NCI-H2107 treated with DMSO at 0.1 percent for 48 hours (cell line): ENCODE measurements at regions not wholly inside any gene's neighbourhood (a gene's known extent, or its start where the extent isn't known, plus 50 kb on each side); places are given as distances from the start of the nearest gene placed in this dataset.
"Not testable (repeated sequence)": the region's sequence is repeated elsewhere in the genome, so short reads cannot be mapped to it uniquely, and the experiment has no call there.

Experiments used
- DNase-seq: peaks from one replicate; lab custom pipeline; 2025; ENCODE audit not compliant: unreplicated experiment; lab: John Stamatoyannopoulos, UW

DNA sequence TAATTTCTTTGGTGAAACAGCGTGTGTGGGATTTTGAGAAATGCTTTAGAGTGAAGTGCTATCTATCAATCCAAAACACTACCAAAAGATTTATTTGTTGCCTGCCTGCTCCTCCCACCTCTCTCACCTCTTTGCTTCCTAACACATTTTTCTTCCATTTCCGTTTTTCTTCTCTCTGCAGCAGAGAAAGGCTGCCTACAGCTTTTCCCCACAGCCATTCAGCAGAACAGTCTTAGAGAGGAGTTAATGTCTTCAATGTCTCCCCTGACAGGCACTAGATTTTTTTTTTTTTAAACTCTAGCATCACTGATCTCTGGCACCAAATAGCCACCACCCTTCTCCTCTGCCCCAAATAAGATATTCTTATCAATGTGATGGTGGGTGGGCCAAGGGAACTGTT lies 327.8 kb upstream of the MAN1A1 start:
- no peak for DNase-seq

DNA sequence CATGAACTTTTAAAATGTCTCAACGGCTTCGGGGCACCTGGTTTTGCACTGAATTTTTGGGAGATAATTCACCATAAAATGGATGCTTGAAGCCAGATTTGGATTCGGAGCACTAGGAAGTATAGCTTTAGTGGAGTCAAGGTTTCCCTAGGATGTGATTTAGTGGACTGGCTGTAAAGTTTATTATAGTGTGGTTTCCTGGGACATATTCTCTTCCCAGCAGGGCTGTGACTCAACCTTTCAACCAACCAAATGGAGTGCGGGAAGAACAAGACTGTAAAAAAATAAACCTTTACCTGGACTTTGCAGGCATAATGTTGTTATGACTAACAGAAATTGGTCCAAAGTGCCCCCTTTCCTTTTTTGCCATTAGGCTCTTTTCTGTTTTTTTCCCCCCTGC lies 327.4 kb upstream of the MAN1A1 start:
- DNase-seq: no peak

DNA sequence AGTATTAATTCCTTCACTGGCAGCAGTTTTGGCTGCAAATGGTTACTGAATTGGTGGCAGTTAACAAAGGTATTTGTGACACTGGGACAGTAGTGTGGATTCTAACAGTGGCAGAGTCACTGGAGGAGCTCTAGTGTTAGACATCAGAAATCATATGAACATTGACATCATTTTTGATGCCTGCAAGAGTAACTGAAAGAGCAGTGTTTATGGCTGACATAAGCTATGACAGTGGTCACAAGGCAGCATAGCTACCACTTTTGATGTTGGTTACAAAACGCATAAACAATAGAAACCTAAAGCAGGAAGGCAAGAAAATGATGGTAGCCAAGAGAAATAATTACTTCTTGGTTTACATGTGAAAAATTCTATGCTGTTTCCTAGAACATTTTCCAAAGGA lies 326.7 kb upstream of the MAN1A1 start:
- DNase-seq: no peak

DNA sequence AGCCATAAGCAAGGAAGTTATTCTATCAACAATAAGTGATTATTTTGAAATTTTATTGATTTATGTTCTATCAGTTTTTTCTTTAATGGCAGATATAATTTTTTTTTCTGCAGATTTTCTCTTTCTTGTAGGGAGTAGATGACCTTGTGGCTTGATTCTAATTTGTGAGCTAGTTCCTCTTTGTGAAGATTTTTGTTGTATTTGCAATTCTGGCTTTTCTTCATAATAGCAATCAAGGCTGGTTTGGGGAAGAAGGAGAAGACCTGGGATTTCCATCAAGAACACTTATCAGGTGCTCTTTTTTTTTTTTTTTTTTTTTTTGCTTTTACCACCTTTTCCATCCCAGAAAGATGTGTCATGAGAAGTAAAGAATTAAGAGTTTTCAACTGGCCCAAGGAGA lies 324.2 kb upstream of the MAN1A1 start:
- DNase-seq: no peak

DNA sequence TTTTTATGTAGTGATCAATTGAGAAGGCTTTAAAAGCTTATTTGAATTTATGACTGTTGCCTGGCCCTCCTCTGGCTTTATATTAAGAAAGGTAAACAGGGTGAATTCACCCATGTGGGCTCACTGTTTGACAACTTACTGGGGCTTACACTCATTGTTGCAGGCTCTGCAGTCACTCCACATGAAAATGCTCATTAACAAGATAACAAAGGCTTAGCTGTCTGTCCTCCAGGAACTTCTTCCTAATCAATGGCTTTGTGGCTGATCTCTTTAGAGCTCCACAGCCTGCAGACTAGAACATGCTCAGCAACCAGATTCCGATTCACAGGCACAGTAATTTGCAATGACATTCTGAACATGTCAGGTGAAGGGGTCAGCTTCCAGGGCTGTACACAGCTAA lies 323.2 kb upstream of the MAN1A1 start:
- DNase-seq: no peak

DNA sequence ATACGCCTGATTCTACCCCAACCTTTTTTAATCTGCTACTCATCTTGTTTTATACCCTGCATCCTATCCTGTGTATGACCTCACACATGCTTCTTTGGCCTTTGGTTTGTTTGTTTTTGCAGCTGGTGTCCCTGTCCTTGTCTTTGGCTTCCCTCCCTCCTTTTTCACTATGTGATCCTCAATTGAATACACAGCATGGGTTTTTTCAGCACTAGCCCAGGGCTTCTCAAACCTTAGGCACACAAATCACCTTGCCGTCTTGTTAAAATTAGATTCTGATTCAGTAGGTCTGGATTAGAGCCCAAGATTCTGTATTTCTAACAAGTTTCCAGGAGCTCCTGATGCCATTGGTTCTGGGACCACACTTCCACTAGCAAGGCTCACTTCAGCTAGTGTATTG lies 321.5 kb upstream of the MAN1A1 start:
- DNase-seq: no peak

DNA sequence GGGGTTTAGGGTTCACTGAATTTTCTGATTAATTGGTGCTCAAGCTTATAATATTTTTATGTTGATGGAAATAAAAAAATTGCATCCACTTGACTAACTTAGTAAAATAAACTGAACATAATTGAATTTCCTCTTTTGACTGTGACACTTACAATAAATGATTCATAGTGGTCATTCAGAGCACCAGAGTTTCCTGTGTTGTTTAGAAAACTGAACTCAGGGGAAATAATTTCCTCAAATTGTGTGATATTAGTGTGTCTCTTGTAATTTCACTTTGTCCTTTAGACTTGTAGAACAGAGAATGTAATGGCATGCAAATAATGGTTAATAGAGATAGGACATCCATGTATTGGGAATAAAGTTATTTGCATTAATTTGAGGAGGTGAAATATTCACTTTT lies 319.7 kb upstream of the MAN1A1 start:
- no peak for DNase-seq

DNA sequence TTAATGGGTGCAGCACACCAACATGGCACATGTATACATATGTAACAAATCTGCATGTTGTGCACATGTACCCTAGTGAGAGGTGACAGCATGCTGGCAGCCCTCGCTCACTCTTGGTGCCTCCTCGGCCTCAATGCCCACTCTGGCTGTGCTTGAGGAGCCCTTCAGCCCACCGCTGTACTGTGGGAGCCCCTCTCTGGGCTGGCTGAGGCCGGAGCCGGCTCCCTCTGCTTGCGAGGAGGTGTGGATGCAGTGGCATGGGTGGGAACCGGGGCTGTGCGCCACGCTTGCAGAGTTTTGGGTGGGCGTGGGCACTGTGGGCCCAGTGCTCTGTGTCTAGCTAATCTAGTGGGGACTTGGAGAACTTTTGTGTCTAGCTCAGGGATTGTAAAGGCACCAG lies 315.9 kb upstream of the MAN1A1 start:
- DNase-seq: not testable (repeated sequence)

DNA sequence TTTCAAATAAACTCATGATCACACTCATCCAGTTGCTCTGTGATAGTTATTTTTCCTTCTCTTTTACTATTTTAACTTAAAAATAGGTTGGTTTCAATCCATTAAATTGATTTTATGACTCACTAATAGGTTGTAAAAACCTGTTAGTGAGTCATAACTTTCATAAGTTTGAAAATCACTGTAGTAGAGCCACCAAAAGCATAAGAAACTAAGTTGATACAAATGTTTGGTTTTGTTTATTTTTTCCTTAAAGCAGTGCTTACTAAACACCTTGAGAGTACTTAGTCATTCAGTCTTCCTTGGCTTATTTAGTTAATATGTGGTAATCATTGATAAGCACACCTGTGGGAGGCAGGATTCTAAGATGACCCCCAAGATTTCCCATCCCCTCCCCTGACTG lies 312.1 kb upstream of the MAN1A1 start:
- DNase-seq: no peak

DNA sequence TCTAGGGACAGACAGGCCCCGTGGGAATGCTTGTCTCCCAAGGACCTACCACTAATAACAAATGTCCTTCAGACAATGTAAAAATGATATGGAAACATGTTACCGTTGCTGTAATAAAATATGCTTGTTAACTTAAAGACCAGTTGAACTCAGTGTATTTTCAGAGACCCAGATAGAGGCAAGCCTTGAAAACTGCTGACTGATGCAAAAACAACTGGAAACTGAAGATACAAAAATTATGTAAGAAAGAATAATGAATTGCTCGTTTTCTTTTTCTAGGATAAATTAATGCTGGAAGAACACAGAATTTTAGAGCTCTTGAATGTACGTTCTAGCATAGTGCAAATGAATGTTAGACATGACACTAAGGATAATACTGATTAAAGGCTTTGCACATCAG lies 311.5 kb upstream of the MAN1A1 start:
- no peak for DNase-seq

DNA sequence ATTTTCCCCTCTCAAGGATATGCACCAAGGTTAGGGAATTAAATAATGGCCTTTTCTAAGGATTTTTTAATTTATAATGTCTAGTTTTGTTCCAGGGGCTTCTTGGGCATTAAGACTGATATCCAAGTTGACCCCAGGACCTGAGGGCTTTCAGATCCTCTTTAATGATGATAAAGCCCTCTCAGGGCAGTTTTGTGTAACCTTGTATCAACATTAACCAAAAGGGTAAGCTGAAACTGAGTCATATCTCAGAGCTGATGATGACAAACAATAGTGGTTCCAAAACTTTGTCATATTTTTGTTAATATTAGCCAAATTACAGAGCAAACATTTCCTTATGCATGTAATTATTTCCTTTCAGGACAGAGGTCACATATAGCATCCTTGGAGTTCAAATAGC lies 309.4 kb upstream of the MAN1A1 start:
- no peak for DNase-seq

DNA sequence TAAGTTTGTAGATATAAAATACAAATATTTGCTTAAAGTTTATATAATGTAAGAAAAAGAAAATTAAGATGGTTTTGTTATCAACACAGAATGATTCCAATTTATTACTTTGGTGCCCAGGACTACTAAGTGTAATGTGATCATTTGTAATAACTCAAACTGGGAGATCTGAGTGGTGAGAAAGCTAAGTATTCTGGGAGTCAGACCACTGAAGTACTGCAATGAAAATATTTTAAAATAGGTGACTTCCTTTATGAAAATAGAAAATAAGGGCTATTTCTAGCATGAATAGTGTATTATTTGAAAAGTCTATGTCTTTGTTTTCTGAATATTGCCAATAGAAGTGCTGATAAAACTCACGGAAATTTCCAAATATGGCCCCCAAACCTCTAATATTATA lies 305.6 kb upstream of the MAN1A1 start:
- DNase-seq: no peak

DNA sequence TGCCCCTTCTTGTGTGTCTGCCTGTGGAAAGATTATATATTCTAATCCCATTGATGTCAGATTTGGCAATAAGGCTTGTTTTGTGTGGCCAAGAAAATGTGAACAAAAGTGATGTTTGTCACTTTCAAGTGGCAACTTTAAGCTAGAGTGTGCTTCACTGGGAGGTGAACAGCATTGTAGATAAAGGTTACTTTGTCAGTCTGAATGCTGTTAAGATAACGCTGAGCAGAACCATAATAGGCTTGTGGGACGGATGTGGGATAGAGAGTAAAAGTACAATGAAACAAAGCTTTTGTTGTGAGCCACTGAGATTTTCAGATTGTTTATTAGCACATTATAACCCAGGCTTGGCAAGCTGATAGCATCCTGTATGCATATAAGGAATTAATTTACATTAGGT lies 303.8 kb upstream of the MAN1A1 start:
- DNase-seq: no peak

DNA sequence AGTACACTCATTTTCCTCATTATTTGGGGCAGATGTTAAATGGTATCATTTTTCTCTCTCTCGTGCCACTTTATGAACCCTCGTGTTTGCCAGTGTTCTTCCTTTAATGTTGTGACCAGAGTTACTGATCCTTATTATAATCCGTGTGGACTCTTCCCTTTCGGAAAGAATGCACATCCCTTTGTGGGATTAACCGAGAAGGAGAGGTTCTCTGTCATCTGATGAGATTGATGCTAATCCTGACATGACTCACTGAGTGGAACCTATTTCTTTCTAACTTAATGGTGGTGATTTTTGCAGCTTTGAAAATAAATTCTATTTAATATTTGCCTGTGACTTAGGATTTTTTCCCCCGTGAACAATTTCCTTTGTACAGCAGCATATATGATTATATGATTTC lies 300.0 kb upstream of the MAN1A1 start:
- DNase-seq: no peak

DNA sequence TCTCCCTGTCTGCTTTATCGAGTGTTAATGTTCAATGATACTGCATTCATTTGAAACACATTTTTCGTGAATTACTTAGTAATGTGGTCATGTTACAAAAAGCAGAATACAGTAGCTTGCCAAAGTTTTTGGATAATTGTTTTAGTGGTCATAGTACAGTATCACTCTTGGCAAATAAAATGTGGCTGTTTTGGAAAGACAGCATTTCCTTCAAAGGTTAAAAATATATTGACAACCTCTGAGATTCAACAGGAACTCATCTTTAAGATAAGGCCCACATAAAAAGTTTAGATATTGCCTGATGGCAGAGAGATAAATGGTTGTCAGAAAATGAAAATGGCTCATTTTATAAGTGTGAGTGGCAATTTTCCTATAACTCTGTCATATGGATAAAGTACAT lies 297.7 kb upstream of the MAN1A1 start:
- DNase-seq: no peak

DNA sequence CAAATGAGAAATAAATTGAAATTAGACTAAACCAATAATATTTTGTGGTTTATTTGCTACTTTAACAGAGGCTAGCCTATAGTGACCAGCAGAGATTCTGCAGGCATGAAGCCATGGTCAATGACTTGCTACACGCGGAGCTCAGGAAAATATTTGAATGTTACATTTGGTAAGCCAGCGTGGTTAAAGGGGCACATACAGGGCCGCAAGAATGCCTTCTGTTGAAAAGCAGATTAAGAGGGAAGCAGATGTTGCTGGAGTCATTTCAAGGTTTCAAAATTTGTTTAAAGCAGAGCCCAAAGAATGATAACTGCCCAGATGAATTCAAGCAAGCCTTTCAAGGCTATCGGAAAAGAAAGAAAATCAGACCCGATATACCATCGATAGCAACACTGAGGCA lies 294.3 kb upstream of the MAN1A1 start:
- DNase-seq: no peak

DNA sequence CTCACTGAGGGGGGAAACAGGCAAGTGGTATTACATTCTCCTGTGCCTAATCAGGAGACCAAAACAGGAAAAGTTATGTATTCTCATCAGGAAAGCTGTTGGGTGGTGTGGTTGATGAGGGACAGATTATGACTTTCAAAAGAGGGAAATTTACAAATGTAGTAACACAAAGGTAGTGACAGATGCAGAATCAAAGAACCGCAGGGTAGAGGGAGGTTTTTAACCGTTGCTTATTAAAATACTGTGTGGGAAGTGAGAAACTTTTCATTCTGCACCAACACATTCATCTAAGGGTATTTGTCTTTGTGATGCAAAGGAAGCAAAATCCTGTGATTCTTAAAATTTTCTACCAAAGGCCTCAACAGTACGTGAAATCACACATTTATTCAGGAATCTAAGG lies 288.2 kb upstream of the MAN1A1 start:
- DNase-seq: no peak

DNA sequence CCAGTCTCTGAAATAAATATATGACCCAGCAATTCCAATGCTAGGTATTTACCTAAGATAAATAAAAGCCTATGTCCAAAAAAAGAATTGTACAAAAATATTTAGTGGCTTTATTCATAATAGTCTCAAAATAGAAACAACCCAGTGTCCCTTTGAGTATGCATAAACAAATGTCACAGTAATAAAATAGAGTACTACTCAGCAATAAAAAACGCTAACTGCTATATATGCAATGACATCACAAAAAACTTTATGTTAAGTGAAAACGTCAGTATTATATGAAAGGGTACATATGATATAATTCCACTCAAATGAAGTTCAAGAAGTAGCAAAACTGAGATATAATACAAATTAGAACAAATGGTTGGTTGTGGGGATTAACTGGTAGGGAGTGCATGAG lies 286.5 kb upstream of the MAN1A1 start:
- DNase-seq: no peak

DNA sequence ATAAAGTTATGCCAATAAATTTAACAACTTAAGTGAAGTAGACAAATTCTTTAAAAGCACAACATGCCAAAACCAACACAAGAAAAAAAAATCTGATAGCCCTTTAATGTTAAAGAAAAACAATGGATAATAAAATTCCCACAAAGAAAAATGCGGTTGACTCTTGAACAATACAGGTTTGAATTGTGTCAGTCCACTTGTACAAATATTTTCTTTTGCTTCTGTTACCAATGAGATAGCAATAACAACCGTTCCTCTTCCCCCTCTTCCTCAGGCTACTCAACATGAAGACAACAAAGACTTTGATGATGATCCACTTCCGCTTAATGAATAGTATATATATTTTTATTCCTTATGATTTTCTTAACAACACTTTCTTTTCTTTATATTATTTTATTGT lies 283.9 kb upstream of the MAN1A1 start:
- no peak for DNase-seq

DNA sequence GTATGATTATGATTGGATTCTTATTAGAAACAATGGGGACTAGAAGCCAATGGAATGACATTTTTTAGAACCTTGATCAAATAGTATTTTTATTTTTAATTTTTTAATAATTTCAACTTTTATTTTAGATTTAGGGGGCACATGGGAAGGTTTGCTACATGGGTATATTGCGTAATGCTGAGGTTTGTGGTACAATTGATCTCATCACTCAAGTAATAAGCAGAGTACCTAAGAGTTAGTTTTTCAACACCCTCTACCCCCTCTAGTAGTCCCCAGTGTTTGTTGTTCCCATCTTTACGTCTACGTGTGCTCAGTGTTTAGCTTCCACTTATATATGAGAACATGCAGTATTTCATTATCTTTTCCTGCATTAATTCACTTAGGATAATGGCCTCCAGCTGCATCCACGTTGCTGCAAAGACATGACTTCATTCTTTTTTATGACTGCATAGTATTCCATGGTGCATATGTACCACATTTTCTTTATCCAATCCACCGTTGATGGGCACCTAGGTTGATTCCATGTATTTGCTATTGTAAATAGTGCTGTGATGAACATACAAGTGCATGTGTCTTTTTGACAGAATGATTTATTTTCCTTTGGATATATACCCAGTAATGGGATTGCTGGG lies 281.1 kb upstream of the MAN1A1 start:
- DNase-seq: no peak

DNA sequence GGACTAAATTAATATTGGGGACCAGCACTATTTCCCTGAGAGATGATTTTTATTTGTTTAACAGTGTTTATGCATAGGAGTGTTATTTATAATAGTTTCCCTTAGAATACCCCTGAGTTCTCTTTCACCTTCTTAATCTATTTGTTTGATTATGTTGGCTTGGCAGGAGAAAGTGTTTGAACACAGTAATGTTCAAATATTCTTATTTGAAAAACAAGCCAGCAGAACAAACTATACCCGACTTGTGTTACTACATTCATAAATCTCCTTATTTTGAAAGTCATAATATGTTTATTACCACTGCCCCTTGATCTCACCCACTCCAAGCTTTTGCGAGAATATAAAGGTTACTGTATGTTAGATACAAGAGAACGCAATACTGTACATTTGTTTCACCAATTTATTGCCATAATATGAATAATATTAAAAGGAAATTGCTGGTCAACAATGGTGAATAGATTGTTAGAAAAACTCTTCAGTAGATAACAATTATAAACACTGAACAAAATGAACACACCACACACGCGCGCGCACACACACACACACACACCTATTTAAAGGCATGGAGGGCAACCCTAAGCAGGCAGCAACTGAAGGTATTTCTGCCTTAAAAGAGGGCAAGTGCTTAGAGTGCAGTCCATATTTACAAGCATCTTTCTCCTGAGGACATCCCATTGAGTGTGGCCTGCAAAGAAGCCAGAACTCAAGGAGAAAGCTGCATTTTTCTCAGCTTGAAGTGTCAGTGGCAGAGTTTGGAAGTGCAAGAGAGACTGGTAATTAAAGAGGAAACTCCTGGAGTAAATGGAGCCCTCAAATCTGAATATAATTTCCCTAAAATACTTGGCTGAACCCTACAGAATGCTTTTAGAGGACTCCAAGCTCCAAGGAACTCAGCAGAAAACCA lies 279.4 kb upstream of the MAN1A1 start:
- DNase-seq: no peak

DNA sequence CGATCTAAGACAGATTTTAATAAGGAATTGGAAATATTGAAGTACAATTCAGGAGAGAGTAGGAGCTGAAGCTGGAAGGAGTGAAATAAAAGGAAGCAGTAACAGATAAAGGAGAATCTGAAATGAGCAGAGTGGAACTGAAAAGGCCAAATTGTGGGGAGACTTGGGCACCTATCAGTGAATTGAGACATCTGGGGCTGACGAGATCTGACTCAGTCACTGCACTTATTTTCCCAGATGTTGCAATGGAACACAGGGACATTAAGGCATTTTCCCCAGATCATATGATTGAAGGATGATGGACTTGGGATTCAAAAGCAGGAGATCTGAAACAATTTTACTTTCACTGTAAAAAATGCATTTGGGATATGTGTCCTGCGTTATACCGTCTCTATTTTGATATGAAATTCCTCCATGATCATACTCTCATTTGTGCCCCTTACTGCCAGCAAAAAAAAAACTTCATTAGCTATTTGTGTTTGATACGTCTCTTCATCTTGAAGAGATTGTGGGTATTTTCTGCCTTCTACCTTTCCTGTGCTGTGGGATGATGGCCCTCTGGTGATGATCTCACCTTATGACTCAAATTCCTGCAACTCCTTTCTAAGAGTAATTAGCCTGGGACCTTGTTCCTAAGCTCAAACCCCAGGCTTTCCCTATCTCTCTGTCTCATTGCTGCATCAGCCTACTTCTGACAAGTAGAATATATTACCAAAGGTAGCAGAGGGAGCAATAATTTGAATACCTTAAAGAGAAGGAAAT lies 278.5 kb upstream of the MAN1A1 start:
- no peak for DNase-seq
